ENCODE measurements at regions not wholly inside any gene's neighbourhood (a gene's known extent, or its start where the extent isn't known, plus 50 kb on each side); places are given as distances from the start of the nearest gene placed in this dataset.

GRCh38 chr18:46362533-46362932, 258.3 kb downstream of the HAUS1 start:
- TF ChIP-seq EZH2 (IDR thresholded peaks at IDR 0.05; ENCODE audit: borderline replicate concordance) = no peak
- TF ChIP-seq EZH2phosphoT487 (IDR thresholded peaks at IDR 0.05; ENCODE audit: low read depth, severe bottlenecking, unreplicated experiment) = no peak

All from hepatocyte (in vitro differentiated cells).